GM19455 (cell line): ENCODE measurements at regions not wholly inside any gene's neighbourhood (a gene's known extent, or its start where the extent isn't known, plus 50 kb on each side); places are given as distances from the start of the nearest gene placed in this dataset.
"Not testable (repeated sequence)": the region's sequence is repeated elsewhere in the genome, so short reads cannot be mapped to it uniquely, and the experiment has no call there.

Source experiments
- ATAC-seq: cut with Tn5 transposase; IDR thresholded peaks from one replicate; pipeline ENCODE4 v1.9.1; 2021; ENCODE audit not compliant: unreplicated experiment

- no peak for ATAC-seq
These were observed 721.4 kb downstream of the RFPL4B start for GRCh38 chr6:113068570-113068969.

DNA sequence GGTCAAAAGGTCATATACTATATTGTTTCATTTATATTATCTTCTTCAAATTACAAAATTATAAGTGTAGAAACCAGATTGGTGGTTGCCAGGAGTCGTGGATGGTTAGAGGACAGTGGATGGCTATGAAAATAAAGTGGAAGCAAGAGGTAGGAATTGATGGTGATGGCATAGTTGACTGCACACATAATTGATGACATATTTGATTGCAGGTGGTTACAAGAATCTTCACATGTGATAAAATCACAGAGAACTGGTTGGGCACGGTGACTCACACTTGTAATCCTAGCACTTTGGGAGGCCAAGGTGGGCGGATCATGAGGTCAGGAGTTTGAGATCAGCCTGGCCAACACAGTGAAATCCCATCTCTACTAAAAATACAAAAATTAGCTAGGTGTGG is 723.6 kb downstream of the RFPL4B start:
- ATAC-seq, result not testable (repeated sequence)

GRCh38 chr6:113073611-113074191 is 726.6 kb downstream of the RFPL4B start:
- no peak for ATAC-seq

- ATAC-seq, result no peak
These were observed 729.0 kb downstream of the RFPL4B start for GRCh38 chr6:113076116-113076515.

- ATAC-seq, result no peak
These were observed 729.7 kb downstream of the RFPL4B start for GRCh38 chr6:113076816-113077215.

GRCh38 chr6:113077794-113078193 is 730.7 kb downstream of the RFPL4B start:
- ATAC-seq, result no peak

DNA sequence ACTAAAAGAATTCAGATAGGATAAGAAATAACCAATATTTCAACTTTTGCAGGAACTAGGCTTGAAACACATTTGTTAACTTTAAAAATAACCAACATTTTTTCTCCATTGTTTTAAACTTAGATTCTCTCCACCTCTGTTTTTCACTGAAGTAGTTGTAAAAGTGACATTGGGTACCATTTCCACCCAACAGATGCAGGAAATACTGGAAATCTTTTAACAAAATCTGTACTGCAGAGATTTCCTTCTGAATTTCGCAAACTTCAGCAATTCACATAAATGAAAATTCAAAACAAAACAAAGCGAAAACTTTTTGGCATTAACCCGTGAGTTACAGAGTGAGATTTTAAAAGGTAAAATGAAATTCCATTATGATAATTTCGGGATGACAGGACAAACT is 731.7 kb downstream of the RFPL4B start:
- no peak for ATAC-seq

GRCh38 chr6:113082745-113083144 is 735.6 kb downstream of the RFPL4B start:
- ATAC-seq, result no peak

- ATAC-seq, result no peak
These were observed 736.8 kb downstream of the RFPL4B start for GRCh38 chr6:113083947-113084346.

DNA sequence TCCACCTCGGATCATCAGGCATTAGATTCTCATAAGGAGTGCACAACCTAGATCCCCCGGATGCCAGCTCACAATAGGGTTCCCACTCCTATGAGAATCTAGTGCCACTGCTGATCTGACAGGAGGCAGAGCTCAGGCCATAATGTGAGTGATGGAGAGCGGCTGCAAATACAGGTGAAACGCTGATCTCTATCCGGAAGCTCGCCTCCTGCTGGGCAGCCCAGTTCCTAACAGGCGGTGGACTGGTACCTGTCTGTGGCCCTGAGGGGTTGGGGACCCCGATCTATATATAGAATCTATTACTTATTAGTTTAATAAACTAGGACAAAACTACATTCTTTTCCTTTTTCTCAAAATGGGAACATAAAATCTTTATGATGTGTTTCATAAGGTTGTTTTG is 741.9 kb downstream of the RFPL4B start:
- ATAC-seq, result no peak

DNA sequence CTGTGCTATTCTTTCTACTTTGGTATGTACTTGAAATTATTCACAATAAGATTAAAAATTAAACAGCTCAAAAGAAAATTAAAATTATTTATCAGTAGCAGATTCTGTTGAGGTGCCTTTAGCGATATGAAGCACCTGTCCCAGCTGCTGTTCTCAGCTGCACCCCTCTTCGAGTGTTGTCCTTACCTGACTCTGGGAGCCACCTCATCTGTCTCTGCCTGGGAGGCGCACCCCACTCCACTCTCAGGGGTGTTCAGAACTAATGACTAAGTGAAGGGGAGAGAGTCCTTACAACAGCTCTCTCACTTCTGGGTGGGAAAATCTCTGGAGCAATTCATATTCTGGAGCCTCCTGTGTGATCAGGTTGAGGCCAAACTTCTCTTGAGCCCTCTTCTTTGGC is 745.7 kb downstream of the RFPL4B start:
- ATAC-seq, result no peak

- ATAC-seq, result no peak
These were observed 747.6 kb downstream of the RFPL4B start for GRCh38 chr6:113094779-113095178.

DNA sequence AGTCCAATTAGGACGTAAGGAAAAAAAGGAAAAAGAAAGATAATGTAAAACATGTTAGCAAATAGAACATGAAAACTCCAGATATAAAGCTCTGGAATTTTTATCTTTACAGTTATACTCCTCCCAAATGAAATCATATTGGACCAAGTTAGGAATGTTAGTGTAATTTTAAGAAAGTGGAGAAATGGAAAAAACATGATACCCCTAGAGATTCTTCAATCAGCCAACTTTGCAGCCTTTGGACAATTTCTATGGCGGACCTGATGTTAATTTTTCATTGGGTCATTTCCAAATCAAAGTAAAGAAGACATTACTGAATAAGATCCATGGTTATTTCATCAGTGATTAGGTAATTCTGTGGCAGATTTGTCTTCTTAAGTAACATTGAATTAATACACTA is 748.7 kb downstream of the RFPL4B start:
- ATAC-seq, result no peak

GRCh38 chr6:113102761-113103160 is 754.4 kb upstream of the MARCKS start:
- ATAC-seq, result no peak

DNA sequence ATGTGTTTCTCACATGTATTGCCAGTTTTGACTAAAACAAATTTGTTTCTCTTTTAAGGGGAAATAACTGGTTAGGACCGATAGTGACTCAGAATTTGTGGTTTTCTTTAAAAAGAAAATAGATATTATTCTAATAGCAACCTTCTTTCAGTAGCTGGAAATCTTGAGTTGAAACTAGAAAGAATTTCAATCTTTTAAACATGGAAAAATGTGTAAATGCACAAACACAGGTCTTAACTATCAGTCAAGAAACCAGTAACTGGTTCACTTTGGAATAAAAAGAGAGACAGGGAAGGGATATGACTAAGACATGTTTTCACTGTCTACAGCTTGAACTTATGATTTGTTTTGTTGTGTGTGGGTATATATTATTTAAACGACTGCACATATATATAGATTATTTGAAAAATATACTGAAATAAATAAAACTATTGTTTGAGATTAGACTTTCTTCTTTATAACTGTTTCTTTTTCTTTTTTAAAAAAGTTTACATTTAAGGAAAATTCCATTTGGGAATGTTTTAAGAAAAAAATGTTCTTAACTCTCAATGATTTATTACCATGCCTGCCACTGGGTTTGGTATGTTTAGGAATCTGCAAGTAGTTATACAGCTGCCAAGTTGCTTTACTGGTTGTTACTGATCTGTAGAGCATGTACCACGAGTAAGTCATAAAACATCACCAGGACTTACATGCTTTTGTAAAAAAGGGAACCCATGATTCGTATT is 753.3 kb upstream of the MARCKS start:
- no peak for ATAC-seq

- ATAC-seq, result no peak
These were observed 752.6 kb upstream of the MARCKS start for GRCh38 chr6:113104541-113104940.

GRCh38 chr6:113104951-113105350 is 752.2 kb upstream of the MARCKS start:
- ATAC-seq, result no peak

DNA sequence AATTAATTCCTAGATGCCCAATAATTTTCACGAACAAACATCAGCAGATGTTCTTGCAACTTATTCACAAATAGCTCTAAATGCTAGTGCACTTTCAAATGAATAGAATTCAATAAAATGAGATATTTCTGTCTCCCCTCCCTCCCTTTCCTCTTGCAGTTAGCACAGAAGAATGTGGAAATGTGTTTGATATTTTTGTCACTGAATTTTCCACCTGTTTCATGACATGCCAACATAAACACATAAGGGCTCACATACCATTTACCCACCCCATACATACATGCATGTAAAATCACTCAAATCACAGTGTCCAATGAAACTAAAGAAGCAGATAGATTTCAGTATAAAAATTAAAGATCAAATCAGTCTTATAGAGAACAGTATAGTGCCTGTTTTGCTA is 746.9 kb upstream of the MARCKS start:
- ATAC-seq, result no peak

DNA sequence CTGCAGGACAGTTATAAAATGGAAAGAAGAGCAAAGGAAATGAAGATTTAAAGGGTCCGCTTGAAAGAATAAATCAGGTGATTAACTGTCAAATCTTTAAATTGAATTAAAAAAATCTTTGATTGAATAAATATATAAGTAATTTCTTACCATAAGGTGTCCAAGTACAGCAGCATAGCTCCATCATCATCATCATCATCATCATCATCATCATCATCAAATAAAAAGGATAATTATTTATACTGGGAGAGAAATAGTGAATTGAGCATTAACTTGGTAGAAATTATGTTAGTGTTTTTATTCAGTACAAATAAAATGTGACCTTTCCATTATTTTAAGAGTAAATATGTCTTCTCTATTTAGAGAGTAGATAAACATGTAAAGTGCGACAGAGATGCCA is 745.6 kb upstream of the MARCKS start:
- ATAC-seq, result no peak

DNA sequence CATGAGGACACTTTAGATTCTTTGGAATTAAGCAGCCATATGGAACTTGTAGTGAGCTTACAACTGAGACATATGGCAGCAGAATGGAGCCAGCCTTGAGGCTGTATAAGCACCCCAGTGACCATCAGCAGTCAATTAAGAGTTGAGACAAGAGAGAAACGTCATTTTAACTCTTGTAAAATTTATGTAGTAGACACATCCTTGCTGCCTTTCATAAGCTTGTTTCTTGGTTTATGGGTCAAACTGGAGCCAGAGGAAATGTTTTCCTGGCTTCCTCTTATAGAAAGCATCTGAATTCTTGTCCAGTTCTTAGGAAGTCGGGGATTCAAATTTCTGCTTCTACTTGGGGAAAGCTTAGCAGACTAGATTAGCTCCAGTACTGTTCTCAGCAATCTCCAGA is 745.1 kb upstream of the MARCKS start:
- no peak for ATAC-seq

- no peak for ATAC-seq
These were observed 741.9 kb upstream of the MARCKS start for GRCh38 chr6:113115196-113115595.

DNA sequence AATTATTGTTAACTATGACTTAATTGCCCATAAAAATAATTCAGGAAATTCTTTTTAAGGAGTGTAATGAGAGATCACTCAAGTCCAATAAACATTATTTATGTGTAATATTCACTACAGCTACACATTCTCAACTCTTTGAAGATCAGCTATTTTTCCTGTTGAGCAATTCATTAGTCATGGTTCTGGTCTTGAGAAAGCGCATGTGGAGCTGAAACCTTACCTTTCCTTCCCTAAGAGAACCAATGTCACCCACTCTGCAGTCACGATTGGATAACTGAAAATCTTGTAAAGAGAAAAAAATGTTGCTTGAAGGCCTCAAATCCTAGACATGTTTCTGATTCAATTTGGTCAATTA is 736.9 kb upstream of the MARCKS start:
- no peak for ATAC-seq
